ENCODE measurements at regions not wholly inside any gene's neighbourhood (a gene's known extent, or its start where the extent isn't known, plus 50 kb on each side); places are given as distances from the start of the nearest gene placed in this dataset.

- H3K27me3 Mint-ChIP-seq = peaks cover 27% of the 10 kb centered on the region
These were observed 133.4 kb downstream of the SLC1A3 start for GRCh38 chr5:36739751-36740221.

More at GRCh38 chr5:36739751-36740221, 133.4 kb downstream of the SLC1A3 start:
- H3K4me2 ChIP-seq (replicated peaks; ENCODE audit: low read depth, low read length, poor library complexity, severe bottlenecking) = no peak overlapping the region
- H3K9me3 Mint-ChIP-seq (ENCODE audit: insufficient read depth) = no peaks in the 10 kb centered on the region
- H3K4me1 ChIP-seq (ENCODE audit: control insufficient read depth in 2 of 2, insufficient read depth in 2 of 2, low read length in 2 of 2) = peaks cover 11% of the 10 kb centered on the region in 2 donors
- H3K79me2 ChIP-seq (ENCODE audit: control insufficient read depth, insufficient read depth, low read length) = no peaks in the 10 kb centered on the region
- peaks cover 13% of the 10 kb centered on the region for H3K4me1 Mint-ChIP-seq
- H3K27me3 ChIP-seq (replicated peaks in 1 of 4; ENCODE audit: control extremely low read depth in 1 of 4, control insufficient read depth in 3 of 4, insufficient read depth in 4 of 4, low read length in 3 of 4) = peaks cover 0 to 17% (median 5%) of the 10 kb centered on the region in 4 experiments
- ATAC-seq (ENCODE audit: low read depth) = peak; percentile 78
- no peak overlapping the region for H3K4me3 Mint-ChIP-seq
- no peaks in the 10 kb centered on the region for H3K9me3 ChIP-seq (ENCODE audit: control extremely low read depth in 1 of 3, control insufficient read depth in 2 of 3, insufficient read depth in 1 of 3, low read length in 2 of 3)
- no peak overlapping the region for H3K4me3 ChIP-seq (ENCODE audit: control extremely low read depth in 1 of 5, extremely low read depth in 1 of 5, insufficient read depth in 1 of 5, low read depth in 2 of 5, low read length in 4 of 5)
- POLR2A ChIA-PET = no interaction called here
- 0% methylated on average over 2 of the region's 5 CpGs for WGBS (ENCODE audit: insufficient coverage)
- peak; percentile 77 for DNase-seq
- CTCF ChIA-PET = interaction anchor here (0.7 to 8.1 kb wide), 17 partner anchors 9 to 489 kb away, joined by 3 to 67 read pairs (median 5); no protein-coding TSS in a partner anchor
- TF ChIP-seq EZH2 (IDR thresholded peaks at IDR 0.05; ENCODE audit: borderline replicate concordance, insufficient read depth, low read depth, low read length, poor library complexity, severe bottlenecking) (no peak), CTCF (IDR thresholded peaks at IDR 0.05) (peak; percentile 82)
- H3K36me3 ChIP-seq (replicated peaks in 1 of 2; ENCODE audit: control extremely low read depth in 1 of 2, control insufficient read depth in 1 of 2, extremely low read depth in 1 of 2, insufficient read depth in 2 of 2, low read length in 1 of 2) = no peaks in the 10 kb centered on the region
- H4K20me1 ChIP-seq (ENCODE audit: control insufficient read depth, insufficient read depth, low read length, poor library complexity, severe bottlenecking) = no peaks in the 10 kb centered on the region
- peak overlapping the region; percentile 35 for H2AFZ ChIP-seq (ENCODE audit: insufficient read depth, low read depth, low read length, poor library complexity, severe bottlenecking)
- intact Hi-C loops (cut with micrococcal nuclease) = loop anchor here (1.0 kb wide), 1 partner anchor 131 kb away; no protein-coding TSS in a partner anchor
- no peak overlapping the region for H3K27ac Mint-ChIP-seq
- H3K9ac ChIP-seq (ENCODE audit: low read length) = no peak overlapping the region
- H3K27ac ChIP-seq (ENCODE audit: low read length in 2 of 2) = no peak overlapping the region

All from B cell (primary cell).